Activated T-cell treated with anti-CD3 and anti-CD28 coated beads, Interleukin-2, amount 50 U/mL, for 4 hours (primary cell): ENCODE measurements at regions not wholly inside any gene's neighbourhood (a gene's known extent, or its start where the extent isn't known, plus 50 kb on each side); places are given as distances from the start of the nearest gene placed in this dataset.
"Not testable (repeated sequence)": the region's sequence is repeated elsewhere in the genome, so short reads cannot be mapped to it uniquely, and the experiment has no call there.

ENCODE experiments used
- ATAC-seq, 2 donors: fragments of 200-7000 bp; cut with Tn5 transposase; one replicate each; pipeline ENCODE4 v1.10.0; 2021
- DNase-seq: peaks from one replicate; pipeline ENCODE4 v3.0.0-alpha.2; 2020
- H3K27me3 Mint-ChIP-seq: one replicate; pipeline ENCODE4 v1.8.0; 2021; ENCODE audit warnings: low read depth, mixed read lengths
- H3K36me3 Mint-ChIP-seq: one replicate; pipeline ENCODE4 v1.8.0; 2022; ENCODE audit warnings: mixed read lengths; ENCODE audit not compliant: insufficient read depth
- H3K4me1 Mint-ChIP-seq: one replicate; pipeline ENCODE4 v1.8.0; 2021; ENCODE audit warnings: low read depth, mixed read lengths
- H3K4me3 Mint-ChIP-seq: one replicate; pipeline ENCODE4 v1.8.0; 2021; ENCODE audit warnings: mild to moderate bottlenecking, moderate library complexity, mixed read lengths
- H3K9me3 Mint-ChIP-seq: one replicate; pipeline ENCODE4 v1.8.0; 2021; ENCODE audit warnings: mixed read lengths

DNA sequence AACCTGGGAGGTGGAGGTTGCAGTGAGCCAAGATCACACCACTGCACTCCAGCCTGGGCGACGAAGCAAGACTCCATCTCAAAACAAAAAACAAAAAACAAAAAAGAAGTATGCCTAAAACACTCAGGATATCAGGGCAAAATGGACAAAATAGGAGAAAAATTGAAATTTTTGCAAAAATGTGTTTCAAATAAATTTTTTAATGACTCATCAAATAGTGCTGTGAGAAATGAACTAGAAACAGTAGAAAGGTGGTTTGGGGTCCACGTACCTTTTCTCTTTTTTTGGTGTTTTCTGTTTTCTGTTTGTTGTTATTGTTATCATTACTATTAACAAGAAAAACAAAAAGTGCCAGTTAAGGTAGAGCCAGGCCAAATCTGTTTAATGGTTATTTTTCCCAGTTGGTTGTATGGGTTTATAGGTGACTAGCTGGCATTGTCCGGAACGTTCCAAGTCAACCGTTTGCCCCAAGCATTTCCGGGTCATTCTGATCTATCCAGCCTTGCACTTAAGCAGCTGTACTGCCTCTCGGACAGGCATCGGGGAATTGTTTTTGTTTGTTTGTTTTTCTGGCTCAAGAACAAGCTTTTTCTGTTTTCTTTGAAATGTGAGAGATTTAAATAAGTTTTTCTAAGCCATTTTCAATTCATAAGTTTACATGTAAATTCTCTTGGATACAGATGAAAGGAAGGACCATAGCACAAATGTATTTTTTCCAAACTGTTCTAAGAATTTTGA lies 157.0 kb upstream of the NEBL start:
- DNase-seq, result no peak
- Mint-ChIP-seq H3K27me3 (no peaks in the 10 kb centered on the region), H3K4me1 (no peaks in the 10 kb centered on the region), H3K9me3 (peaks cover 3% of the 10 kb centered on the region), H3K4me3 (no peak overlapping the region), H3K36me3 (no peaks in the 10 kb centered on the region)
- no peak for ATAC-seq

DNA sequence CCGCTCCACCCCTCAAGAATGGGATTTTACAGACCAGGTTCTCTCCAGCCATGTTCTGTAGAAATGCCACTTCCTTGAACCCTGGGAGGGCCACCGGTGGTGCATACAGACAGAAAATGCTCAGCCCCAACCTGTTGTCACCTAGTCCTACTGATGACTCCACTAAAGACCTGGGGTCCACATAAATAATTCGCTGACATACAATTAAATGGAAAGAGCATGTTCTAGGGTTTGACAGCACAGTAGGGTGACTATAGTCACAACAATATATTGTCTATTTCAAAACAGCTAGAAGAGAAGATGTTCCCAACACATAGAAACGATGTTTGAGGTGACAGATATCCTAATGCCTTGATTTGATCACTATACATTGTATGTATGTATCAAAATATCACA lies 155.6 kb upstream of the NEBL start:
- H3K9me3 Mint-ChIP-seq, result peaks cover 3% of the 10 kb centered on the region
- H3K4me1 Mint-ChIP-seq, result no peaks in the 10 kb centered on the region
- ATAC-seq (no peak), DNase-seq (no peak)
- no peaks in the 10 kb centered on the region for H3K36me3 Mint-ChIP-seq
- H3K27me3 Mint-ChIP-seq, result no peaks in the 10 kb centered on the region
- H3K4me3 Mint-ChIP-seq, result no peak overlapping the region

DNA sequence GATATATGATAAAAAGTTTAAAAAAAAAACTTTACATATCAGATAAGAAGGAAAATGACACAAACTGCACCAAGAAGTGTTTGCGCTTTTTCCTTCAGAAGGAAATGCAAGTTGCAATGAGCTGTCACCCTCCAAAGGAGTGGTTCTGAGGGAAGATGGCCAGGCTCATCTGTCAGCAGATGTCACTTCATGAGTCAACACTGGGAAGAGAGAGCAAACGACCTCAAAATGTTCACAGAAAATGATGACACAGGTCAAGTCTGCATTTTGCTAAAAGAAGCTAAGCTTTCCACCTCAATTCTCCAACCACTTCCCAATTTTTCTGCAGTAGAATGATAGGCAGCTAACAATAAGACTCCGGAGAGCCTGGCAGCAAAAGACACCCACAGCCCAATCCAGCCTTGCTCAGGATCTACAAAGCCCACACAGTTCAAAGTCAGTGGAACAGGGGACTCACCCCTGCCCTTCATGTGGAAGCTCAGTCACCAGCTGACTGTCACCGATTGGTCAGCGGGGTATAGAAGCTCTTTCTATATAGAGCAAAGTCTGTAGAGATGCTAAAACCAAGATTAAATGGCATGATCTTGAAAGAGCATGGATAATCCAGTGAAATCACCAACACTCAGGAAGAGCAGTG lies 155.1 kb upstream of the NEBL start:
- DNase-seq (no peak), ATAC-seq (no peak)
- Mint-ChIP-seq H3K4me1 (no peaks in the 10 kb centered on the region), H3K27me3 (no peaks in the 10 kb centered on the region), H3K9me3 (peaks cover 3% of the 10 kb centered on the region), H3K4me3 (no peak overlapping the region), H3K36me3 (no peaks in the 10 kb centered on the region)

DNA sequence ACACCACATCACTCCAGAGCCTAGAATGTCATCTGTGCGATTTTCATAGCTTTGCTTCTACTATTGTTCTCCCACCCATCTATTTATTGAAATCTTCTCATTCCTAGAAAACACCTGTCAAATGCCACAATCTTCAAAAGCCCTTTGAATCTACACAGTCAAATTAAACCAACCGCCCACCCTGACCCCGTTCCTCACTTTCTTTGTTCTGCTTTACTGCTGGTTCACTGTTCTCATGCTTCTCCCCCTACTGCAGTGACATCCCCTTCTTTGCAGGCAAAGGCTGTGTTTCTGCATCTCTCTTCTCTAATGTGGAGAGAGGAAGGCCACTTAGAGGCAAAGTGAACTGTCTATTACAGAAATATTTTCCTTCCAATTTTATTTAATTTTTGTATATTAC lies 152.4 kb upstream of the NEBL start:
- Mint-ChIP-seq H3K4me3 (no peak overlapping the region), H3K36me3 (no peaks in the 10 kb centered on the region), H3K4me1 (no peaks in the 10 kb centered on the region), H3K9me3 (no peaks in the 10 kb centered on the region), H3K27me3 (no peaks in the 10 kb centered on the region)
- DNase-seq (no peak), ATAC-seq (peak in 1 of 2 donors; percentile 38)

DNA sequence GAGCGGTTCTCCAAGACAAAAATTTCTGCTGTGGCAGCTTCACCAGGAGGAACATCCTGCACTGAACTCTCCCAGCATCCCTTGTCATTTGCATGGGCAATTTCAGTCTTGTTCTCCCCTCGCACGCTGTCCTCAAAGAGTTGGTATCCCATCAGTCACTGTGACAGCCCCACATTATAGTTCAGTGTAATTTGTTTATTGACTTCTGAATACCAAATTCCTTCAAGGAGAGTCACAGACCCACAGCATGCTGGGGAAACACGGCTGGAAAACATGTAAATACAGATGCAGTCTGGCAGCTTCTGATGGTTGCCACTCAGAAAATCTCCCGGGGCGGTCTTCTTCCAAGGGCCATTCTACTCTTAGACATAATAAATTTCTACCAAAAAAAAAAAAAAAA lies 151.0 kb upstream of the NEBL start:
- no peak for ATAC-seq
- Mint-ChIP-seq H3K36me3 (no peaks in the 10 kb centered on the region), H3K4me1 (no peaks in the 10 kb centered on the region)

DNA sequence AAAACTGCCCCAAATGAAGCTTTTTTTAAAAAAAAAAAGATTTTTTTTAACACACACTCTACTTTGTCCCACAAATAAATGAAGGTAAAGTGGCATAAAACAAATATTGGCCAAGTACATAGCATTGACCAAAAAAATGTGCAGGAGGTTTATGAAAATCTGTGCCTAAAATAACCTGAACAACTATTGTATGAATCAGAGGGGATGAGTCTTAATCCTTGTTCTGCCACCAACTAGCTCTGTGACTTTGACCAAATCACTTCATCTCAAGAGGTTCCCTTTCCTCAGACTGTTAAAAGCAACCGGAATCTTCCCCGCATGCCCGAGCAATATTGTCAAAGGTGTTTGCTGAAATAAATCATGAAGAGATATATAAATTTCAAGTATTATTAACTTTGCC lies 150.4 kb upstream of the NEBL start:
- Mint-ChIP-seq H3K4me1 (no peaks in the 10 kb centered on the region), H3K36me3 (no peaks in the 10 kb centered on the region), H3K9me3 (no peaks in the 10 kb centered on the region), H3K27me3 (no peaks in the 10 kb centered on the region), H3K4me3 (no peak overlapping the region)
- ATAC-seq (no peak), DNase-seq (no peak)

More for the DNA sequence above, 151.0 kb upstream of the NEBL start:
- H3K27me3 Mint-ChIP-seq, result no peaks in the 10 kb centered on the region
- DNase-seq, result no peak
- no peak overlapping the region for H3K4me3 Mint-ChIP-seq
- H3K9me3 Mint-ChIP-seq, result no peaks in the 10 kb centered on the region

DNA sequence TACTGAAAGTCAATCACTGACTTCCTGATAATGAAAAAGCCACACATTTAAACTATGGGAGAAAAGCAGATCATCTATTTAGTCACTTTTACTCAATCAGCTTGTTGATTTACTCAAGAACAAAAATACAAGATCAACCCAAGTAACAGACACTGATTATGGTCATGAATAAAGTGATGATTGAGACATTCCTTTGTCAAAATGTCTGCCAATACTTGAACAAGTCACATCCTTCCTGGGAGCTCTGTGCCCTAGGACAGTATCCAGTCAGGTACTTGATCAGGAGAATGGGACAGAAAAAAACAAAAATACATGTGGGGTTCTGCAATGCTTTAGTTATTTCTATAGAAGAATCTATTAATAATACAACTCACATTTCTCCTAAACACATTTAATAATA lies 150.0 kb upstream of the NEBL start:
- Mint-ChIP-seq H3K27me3 (no peaks in the 10 kb centered on the region), H3K9me3 (no peaks in the 10 kb centered on the region), H3K4me3 (no peak overlapping the region), H3K4me1 (no peaks in the 10 kb centered on the region), H3K36me3 (no peaks in the 10 kb centered on the region)
- DNase-seq, result no peak
- no peak for ATAC-seq

DNA sequence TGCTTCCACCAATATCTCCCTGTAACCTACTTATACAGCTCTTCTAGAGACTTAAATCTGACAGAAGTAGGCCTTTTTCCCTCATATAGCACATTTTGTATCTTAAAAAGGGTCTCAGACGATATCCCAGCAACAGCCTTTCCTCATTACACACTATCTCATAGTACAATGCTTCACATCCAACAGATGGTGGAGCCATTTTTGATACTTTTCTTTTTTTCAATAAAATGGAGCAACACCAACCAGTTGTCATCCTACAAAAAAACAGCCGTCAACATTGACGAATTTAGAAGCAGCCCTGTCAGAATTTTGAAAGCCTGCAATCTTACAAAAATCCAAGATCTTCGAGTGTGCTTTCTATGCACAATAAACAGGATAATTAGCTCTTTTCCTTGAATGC lies 145.9 kb upstream of the NEBL start:
- no peaks in the 10 kb centered on the region for H3K36me3 Mint-ChIP-seq
- DNase-seq (no peak), ATAC-seq (no peak)
- no peak overlapping the region for H3K4me3 Mint-ChIP-seq
- H3K27me3 Mint-ChIP-seq, result no peaks in the 10 kb centered on the region
- H3K4me1 Mint-ChIP-seq, result no peaks in the 10 kb centered on the region
- no peaks in the 10 kb centered on the region for H3K9me3 Mint-ChIP-seq

DNA sequence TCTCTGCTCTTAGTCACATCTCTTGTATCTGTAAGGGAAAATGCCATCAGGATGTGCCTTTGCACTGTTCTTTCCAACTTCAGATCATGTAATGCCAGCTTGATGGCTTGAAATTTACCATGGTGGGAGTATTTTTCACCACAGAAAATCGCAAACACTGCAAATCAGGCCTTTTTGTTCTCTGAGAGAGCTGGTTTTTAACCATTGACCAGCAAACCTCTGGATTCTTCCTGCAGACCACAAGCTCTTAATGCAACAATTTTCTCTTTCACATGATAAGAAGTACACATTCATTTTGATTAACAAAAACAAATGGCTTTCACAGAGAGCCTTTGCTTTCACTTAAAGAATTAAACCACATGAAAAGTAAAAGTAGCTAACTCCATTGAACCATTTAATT lies 145.4 kb upstream of the NEBL start:
- no peak for DNase-seq
- Mint-ChIP-seq H3K9me3 (no peaks in the 10 kb centered on the region), H3K4me3 (no peak overlapping the region), H3K36me3 (no peaks in the 10 kb centered on the region), H3K4me1 (no peaks in the 10 kb centered on the region), H3K27me3 (no peaks in the 10 kb centered on the region)
- ATAC-seq, result no peak

DNA sequence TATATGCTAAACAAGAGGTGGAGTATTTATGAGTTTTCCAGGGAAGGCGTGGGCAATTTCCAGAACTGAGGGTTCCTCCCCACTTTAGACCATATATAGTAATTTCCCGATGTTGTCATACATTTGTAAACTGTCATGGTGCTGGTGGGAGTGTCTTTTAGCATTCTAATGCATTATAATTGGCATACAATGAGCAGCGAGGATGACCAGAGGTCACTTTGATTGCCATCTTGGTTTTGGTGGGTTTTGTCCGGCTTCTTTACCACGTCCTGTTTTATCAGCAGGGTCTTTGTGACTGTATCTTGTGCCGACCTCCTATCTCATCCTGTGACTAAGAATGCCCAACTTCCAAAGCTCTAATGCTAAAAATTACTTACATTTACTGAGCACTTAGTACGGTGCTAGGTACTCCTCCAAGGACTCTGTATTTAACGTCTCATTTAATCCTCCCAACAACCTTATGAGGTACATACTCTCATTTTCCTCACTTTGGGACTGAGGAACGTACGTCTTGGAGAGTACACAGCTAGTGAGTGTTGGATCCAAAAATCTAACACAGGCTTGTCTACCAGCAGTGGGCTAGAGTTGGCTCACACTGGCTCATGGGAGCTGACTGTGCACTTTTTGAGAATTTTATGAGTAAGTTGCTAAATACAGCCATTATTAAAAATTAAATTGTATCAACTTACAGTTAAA lies 144.8 kb upstream of the NEBL start:
- no peaks in the 10 kb centered on the region for H3K36me3 Mint-ChIP-seq
- ATAC-seq (no peak), DNase-seq (no peak)
- no peak overlapping the region for H3K4me3 Mint-ChIP-seq
- no peaks in the 10 kb centered on the region for H3K9me3 Mint-ChIP-seq
- H3K27me3 Mint-ChIP-seq, result no peaks in the 10 kb centered on the region
- no peaks in the 10 kb centered on the region for H3K4me1 Mint-ChIP-seq

DNA sequence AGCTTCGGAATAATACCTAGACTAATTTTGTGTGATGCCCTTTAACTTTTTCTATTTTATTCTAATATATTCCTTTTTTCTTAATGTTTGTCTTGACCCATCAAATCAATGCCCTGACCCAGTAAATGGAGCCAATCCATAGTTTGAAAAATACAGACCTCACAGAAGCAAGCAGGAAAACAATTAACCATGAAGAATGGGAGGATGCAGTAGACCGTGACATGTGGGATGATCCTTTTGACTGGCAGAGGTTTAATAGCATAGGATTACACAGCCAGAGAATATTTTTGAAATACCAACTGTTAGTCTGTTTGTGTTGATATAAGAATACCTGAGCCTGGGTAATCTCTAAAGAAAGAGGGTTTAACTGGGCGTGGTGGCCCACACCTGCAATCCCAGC lies 142.6 kb upstream of the NEBL start:
- no peak overlapping the region for H3K4me3 Mint-ChIP-seq

DNA sequence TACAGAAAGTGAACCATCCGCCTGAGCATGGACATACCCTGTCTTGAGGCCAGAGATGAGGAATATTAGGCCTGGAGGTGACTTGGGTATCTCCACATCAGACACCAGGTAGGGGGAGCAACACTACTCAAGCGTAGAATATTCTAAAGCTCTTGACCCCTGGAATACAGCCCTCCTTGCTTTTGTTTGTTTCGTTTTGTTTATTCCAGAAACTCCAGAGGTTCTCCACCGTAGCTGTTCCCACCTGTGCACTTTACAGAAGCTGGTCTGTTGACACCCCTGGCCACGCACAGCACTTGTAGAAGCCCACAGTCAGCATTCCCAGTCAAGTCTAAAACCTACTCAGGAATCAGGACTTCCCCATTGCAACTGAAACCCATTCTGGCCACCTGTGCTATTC lies 139.6 kb upstream of the NEBL start:
- ATAC-seq, result no peak
- Mint-ChIP-seq H3K4me1 (no peaks in the 10 kb centered on the region), H3K36me3 (no peaks in the 10 kb centered on the region), H3K4me3 (no peak overlapping the region), H3K27me3 (no peaks in the 10 kb centered on the region), H3K9me3 (no peaks in the 10 kb centered on the region)
- no peak for DNase-seq

More for the DNA sequence above, 142.6 kb upstream of the NEBL start:
- H3K36me3 Mint-ChIP-seq, result no peaks in the 10 kb centered on the region
- no peak for ATAC-seq
- H3K9me3 Mint-ChIP-seq, result no peaks in the 10 kb centered on the region
- H3K27me3 Mint-ChIP-seq, result no peaks in the 10 kb centered on the region
- no peak for DNase-seq
- no peaks in the 10 kb centered on the region for H3K4me1 Mint-ChIP-seq

DNA sequence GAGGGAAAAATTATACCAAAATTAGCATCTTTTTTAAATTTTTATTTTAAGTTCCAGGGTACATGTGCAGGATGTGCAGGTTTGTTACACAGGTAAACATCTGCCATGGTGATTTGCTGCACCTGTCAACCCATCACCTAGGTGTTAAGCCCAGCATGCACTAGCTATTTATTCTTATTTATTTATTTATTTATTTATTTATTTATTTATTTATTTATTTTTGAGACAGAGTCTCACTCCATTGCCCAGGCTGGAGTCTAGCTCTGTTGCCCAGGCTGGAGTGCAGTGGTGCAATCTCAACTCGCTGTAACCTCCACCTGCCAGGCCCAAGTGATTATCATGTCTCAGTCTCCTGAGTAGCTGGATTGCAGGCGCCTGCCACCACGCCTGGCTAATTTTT lies 137.7 kb upstream of the NEBL start:
- H3K27me3 Mint-ChIP-seq, DNase-seq, H3K9me3 Mint-ChIP-seq, H3K4me1 Mint-ChIP-seq, H3K4me3 Mint-ChIP-seq, H3K36me3 Mint-ChIP-seq, ATAC-seq: not testable (repeated sequence)

DNA sequence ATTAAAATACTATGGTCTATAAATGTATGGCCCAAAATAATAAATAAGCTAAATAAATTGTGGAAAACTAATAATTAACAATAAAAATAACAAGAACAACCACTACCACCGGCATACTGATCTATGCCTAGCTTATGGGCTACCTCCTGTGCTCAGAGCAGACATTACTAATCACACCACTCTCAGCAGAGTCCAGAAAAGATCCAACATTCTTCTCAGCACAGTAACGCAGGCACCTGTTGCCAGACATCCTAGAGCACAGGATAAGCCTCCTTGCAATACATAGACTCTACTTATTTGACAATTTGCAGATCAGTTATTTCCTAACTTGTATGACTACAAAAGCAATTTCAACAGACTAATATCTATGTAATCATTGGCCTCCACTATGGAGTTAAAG lies 137.1 kb upstream of the NEBL start:
- H3K36me3 Mint-ChIP-seq, result no peaks in the 10 kb centered on the region
- ATAC-seq (no peak), DNase-seq (no peak)
- no peak overlapping the region for H3K4me3 Mint-ChIP-seq
- H3K27me3 Mint-ChIP-seq, result no peaks in the 10 kb centered on the region
- no peaks in the 10 kb centered on the region for H3K4me1 Mint-ChIP-seq
- no peaks in the 10 kb centered on the region for H3K9me3 Mint-ChIP-seq
